OCI-LY7 (cell line): ENCODE measurements at regions not wholly inside any gene's neighbourhood (a gene's known extent, or its start where the extent isn't known, plus 50 kb on each side); places are given as distances from the start of the nearest gene placed in this dataset.

Source experiments
- BruUV-seq: library from RNA; stranded (reverse); fragments of 400-500 nt; replicated peaks from 2 replicates; lab custom pipeline; 2021; lab: Mats Ljungman, UMichigan
- CTCF ChIA-PET: fragments of 300-600 bp; sonication (Branson Sonifier 250); formaldehyde crosslinking; loops from one replicate; lab custom pipeline; 2022; ENCODE audit warnings: antibody characterized with exemption; ENCODE audit not compliant: unreplicated experiment; lab: Charles Lee
- POLR2A ChIA-PET: fragments of 300-600 bp; sonication (Branson Sonifier 250); formaldehyde crosslinking; loops from one replicate; lab custom pipeline; 2022; ENCODE audit warnings: antibody characterized with exemption; lab: Charles Lee
- DNase-seq: peaks from one replicate; pipeline ENCODE4 v3.0.0-alpha.2; 2015; ENCODE audit warnings: low spot score
- H2AFZ ChIP-seq: fragments of 200-600 bp; sonication (generic), shearing (Covaris generic); 2 replicates; pipeline ENCODE4 v1.6.1; 2014; ENCODE audit warnings: mild to moderate bottlenecking, antibody characterized with exemption, low read length, moderate library complexity
- H3K27ac ChIP-seq: fragments of 200-600 bp; sonication (generic); 2 replicates; pipeline ENCODE4 v1.5.1; 2014; ENCODE audit warnings: mixed run types, low read depth, mild to moderate bottlenecking, moderate library complexity, low read length, inconsistent platforms; ENCODE audit not compliant: poor library complexity, severe bottlenecking
- H3K36me3 ChIP-seq: fragments of 200-600 bp; sonication (generic); 2 replicates; pipeline ENCODE4 v1.6.1; 2014; ENCODE audit warnings: mild to moderate bottlenecking, antibody characterized with exemption, low read length, moderate library complexity, mixed read lengths; ENCODE audit not compliant: insufficient read depth
- H3K4me1 ChIP-seq: fragments of 200-600 bp; sonication (generic); 2 replicates; pipeline ENCODE4 v1.5.1; 2014; ENCODE audit warnings: mild to moderate bottlenecking, low read length; ENCODE audit not compliant: insufficient read depth, poor library complexity, severe bottlenecking
- H3K4me2 ChIP-seq: fragments of 200-600 bp; sonication (generic); 2 replicates; pipeline ENCODE4 v1.6.1; 2014; ENCODE audit warnings: mild to moderate bottlenecking, low read length
- H3K4me3 ChIP-seq: fragments of 200-600 bp; sonication (generic); 2 replicates; pipeline ENCODE4 v1.5.1; 2014; ENCODE audit warnings: mild to moderate bottlenecking, low read depth, low read length; ENCODE audit not compliant: poor library complexity, severe bottlenecking
- H3K79me2 ChIP-seq: fragments of 200-600 bp; sonication (generic); 2 replicates; pipeline ENCODE4 v1.6.1; 2016; ENCODE audit warnings: low read depth, mild to moderate bottlenecking, low read length, moderate library complexity, mixed read lengths; ENCODE audit not compliant: insufficient read depth
- H3K9me2 ChIP-seq: fragments of 200-600 bp; sonication (generic); 2 replicates; pipeline ENCODE4 v1.6.1; 2016; ENCODE audit warnings: mild to moderate bottlenecking, low read length, mixed read lengths; ENCODE audit not compliant: insufficient read depth
- H3K9me3 ChIP-seq: fragments of 200-600 bp; sonication (generic); 2 replicates; pipeline ENCODE4 v1.6.1; 2014; ENCODE audit warnings: mild to moderate bottlenecking, mixed run types, low read length, mixed read lengths
- H4K20me1 ChIP-seq: fragments of 200-600 bp; sonication (generic); 2 replicates; pipeline ENCODE4 v1.6.1; 2014; ENCODE audit warnings: mild to moderate bottlenecking, antibody characterized with exemption, low read length, moderate library complexity, mixed read lengths; ENCODE audit not compliant: insufficient read depth
- CTCF ChIP-seq: fragments of 200-600 bp; sonication (generic); conservative IDR thresholded peaks from 2 replicates; pipeline ENCODE4 v1.5.1; 2014; ENCODE audit warnings: mild to moderate bottlenecking, antibody characterized with exemption, low read length, moderate library complexity, mixed read lengths
- EZH2phosphoT487 ChIP-seq: fragments of 200-600 bp; sonication (generic); IDR thresholded peaks from 2 replicates; pipeline ENCODE4 v1.6.1; 2018; ENCODE audit warnings: low read depth, borderline replicate concordance, mild to moderate bottlenecking, mixed run types, antibody characterized with exemption, low read length, moderate library complexity, mixed read lengths
- intact Hi-C: fragments of 100-400 bp; cut with micrococcal nuclease; formaldehyde crosslinking; loops from one replicate; pipeline ENCODE4 v1.10.0; 2022; ENCODE audit not compliant: unreplicated experiment

GRCh38 chr2:239691720-239692119 is 290.9 kb upstream of the HDAC4 start:
- Histone ChIP-seq H3K9me2 (no peaks in the 10 kb centered on the region), H3K79me2 (no peaks in the 10 kb centered on the region), H3K9me3 (no peaks in the 10 kb centered on the region), H3K4me2 (no peak overlapping the region), H3K4me1 (no peaks in the 10 kb centered on the region), H3K4me3 (no peak overlapping the region), H3K36me3 (no peaks in the 10 kb centered on the region), H2AFZ (no peak overlapping the region), H4K20me1 (no peaks in the 10 kb centered on the region), H3K27ac (no peak overlapping the region)
- TF ChIP-seq EZH2phosphoT487, result no peak
- TF ChIP-seq CTCF, result no peak
- CTCF ChIA-PET, result no interaction called here
- no peak for DNase-seq
- POLR2A ChIA-PET, result no interaction called here
- intact Hi-C loops, result no loop called here
- BruUV-seq, result no TSS peak

- TF ChIP-seq CTCF (no peak), EZH2phosphoT487 (no peak)
- H3K9me3 ChIP-seq, result no peaks in the 10 kb centered on the region
- ChIA-PET CTCF (no interaction called here), POLR2A (no interaction called here)
- no peaks in the 10 kb centered on the region for H3K9me2 ChIP-seq
- H3K27ac ChIP-seq, result no peak overlapping the region
- H3K4me1 ChIP-seq, result no peaks in the 10 kb centered on the region
- H3K4me2 ChIP-seq, result no peak overlapping the region
- no peak overlapping the region for H2AFZ ChIP-seq
- H3K4me3 ChIP-seq, result no peak overlapping the region
- DNase-seq, result no peak
- H3K36me3 ChIP-seq, result no peaks in the 10 kb centered on the region
- no TSS peak for BruUV-seq
- no peaks in the 10 kb centered on the region for H4K20me1 ChIP-seq
- intact Hi-C loops, result no loop called here
- no peaks in the 10 kb centered on the region for H3K79me2 ChIP-seq
These were observed 290.1 kb upstream of the HDAC4 start for GRCh38 chr2:239690651-239691631.

- no peak for DNase-seq
- H3K79me2 ChIP-seq, result no peaks in the 10 kb centered on the region
- TF ChIP-seq CTCF, result no peak
- no peak for TF ChIP-seq EZH2phosphoT487
- no peaks in the 10 kb centered on the region for H3K9me3 ChIP-seq
- no peaks in the 10 kb centered on the region for H3K36me3 ChIP-seq
- no peaks in the 10 kb centered on the region for H3K4me1 ChIP-seq
- BruUV-seq, result no TSS peak
- intact Hi-C loops, result no loop called here
- H4K20me1 ChIP-seq, result no peaks in the 10 kb centered on the region
- H3K9me2 ChIP-seq, result no peaks in the 10 kb centered on the region
- no peak overlapping the region for H2AFZ ChIP-seq
- ChIA-PET CTCF (no interaction called here), POLR2A (no interaction called here)
- H3K4me2 ChIP-seq, result no peak overlapping the region
- H3K4me3 ChIP-seq, result no peak overlapping the region
- H3K27ac ChIP-seq, result no peak overlapping the region
These were observed 289.2 kb upstream of the HDAC4 start for GRCh38 chr2:239689985-239690384.
